GM23338 (cell line): ENCODE measurements at regions not wholly inside any gene's neighbourhood (a gene's known extent, or its start where the extent isn't known, plus 50 kb on each side); places are given as distances from the start of the nearest gene placed in this dataset.

Experiments used
- ATAC-seq: fragments of 200-7000 bp; cut with Tn5 transposase; 3 replicates; pipeline ENCODE4 v1.9.1; 2020
- DNase-seq: peaks from one replicate; pipeline ENCODE4 v3.0.0-alpha.2; 2015; ENCODE audit warnings: low spot score
- H2AFZ ChIP-seq: fragments of 200-600 bp; sonication (generic); 2 replicates; pipeline ENCODE4 v1.8.0; 2016; ENCODE audit warnings: antibody characterized with exemption, mild to moderate bottlenecking, moderate library complexity
- H3F3A ChIP-seq: fragments of 200-600 bp; sonication (generic); replicated peaks from 2 replicates; pipeline ENCODE4 v1.8.0; 2017; ENCODE audit warnings: antibody characterized with exemption, mixed run types, low read depth
- H3K27ac ChIP-seq: fragments of 200-600 bp; sonication (generic); 2 replicates; pipeline ENCODE4 v1.6.1; 2016; ENCODE audit warnings: low read depth
- H3K27me3 ChIP-seq: fragments of 200-600 bp; sonication (generic); 2 replicates; pipeline ENCODE4 v1.8.0; 2016; ENCODE audit warnings: mild to moderate bottlenecking, mixed run types, moderate library complexity; ENCODE audit not compliant: insufficient read depth
- H3K36me3 ChIP-seq: fragments of 200-600 bp; sonication (generic); 2 replicates; pipeline ENCODE4 v1.8.0; 2016; ENCODE audit warnings: mild to moderate bottlenecking; ENCODE audit not compliant: insufficient read depth
- H3K4me1 ChIP-seq: fragments of 200-600 bp; sonication (generic); 2 replicates; pipeline ENCODE4 v1.8.0; 2016; ENCODE audit warnings: mild to moderate bottlenecking, moderate library complexity; ENCODE audit not compliant: insufficient read depth
- H3K4me2 ChIP-seq: fragments of 200-600 bp; sonication (generic); 2 replicates; pipeline ENCODE4 v1.7.1; 2017; ENCODE audit warnings: mixed run types
- H3K4me3 ChIP-seq: fragments of 200-600 bp; sonication (generic); 2 replicates; pipeline ENCODE4 v1.6.1; 2016; ENCODE audit warnings: mixed run types
- H3K79me2 ChIP-seq: fragments of 200-600 bp; sonication (generic); replicated peaks from 2 replicates; pipeline ENCODE4 v1.8.0; 2017; ENCODE audit warnings: mild to moderate bottlenecking; ENCODE audit not compliant: insufficient read depth
- H3K9me2 ChIP-seq: fragments of 200-600 bp; sonication (generic); 2 replicates; pipeline ENCODE4 v1.8.0; 2017; ENCODE audit not compliant: insufficient read depth
- H4K20me1 ChIP-seq: fragments of 200-600 bp; sonication (generic); replicated peaks from 2 replicates; pipeline ENCODE4 v1.8.0; 2017; ENCODE audit warnings: mild to moderate bottlenecking; ENCODE audit not compliant: insufficient read depth
- H3K27ac Mint-ChIP-seq: 2 replicates; pipeline ENCODE4 v1.8.0; 2020; ENCODE audit warnings: inconsistent platforms, mild to moderate bottlenecking, moderate library complexity, mixed read lengths
- H3K27me3 Mint-ChIP-seq: 3 replicates; pipeline ENCODE4 v1.8.0; 2022; ENCODE audit warnings: low read depth, mild to moderate bottlenecking, moderate library complexity, mixed read lengths, inconsistent platforms; ENCODE audit not compliant: insufficient read depth, poor library complexity
- H3K36me3 Mint-ChIP-seq: 3 replicates; pipeline ENCODE4 v1.8.0; 2021; ENCODE audit warnings: low read depth, mild to moderate bottlenecking, inconsistent platforms, moderate library complexity, mixed read lengths
- H3K4me1 Mint-ChIP-seq: 3 replicates; pipeline ENCODE4 v1.8.0; 2020; ENCODE audit warnings: mild to moderate bottlenecking, inconsistent platforms, mixed read lengths
- H3K4me3 Mint-ChIP-seq: 3 replicates; pipeline ENCODE4 v1.8.0; 2021; ENCODE audit warnings: moderate library complexity, mild to moderate bottlenecking, inconsistent platforms, mixed read lengths
- H3K9me3 Mint-ChIP-seq: 3 replicates; pipeline ENCODE4 v1.8.0; 2020; ENCODE audit warnings: moderate library complexity, mild to moderate bottlenecking, inconsistent platforms, mixed read lengths
- CREB1 ChIP-seq: fragments of 250-450 bp; sonication (Bioruptor Pico); IDR thresholded peaks from 2 replicates; pipeline ENCODE4 v1.5.0; 2020; ENCODE audit warnings: low read depth, mild to moderate bottlenecking, moderate library complexity
- EZH2 ChIP-seq: fragments of 200-600 bp; sonication (generic); IDR thresholded peaks from one replicate; pipeline ENCODE4 v1.8.0; 2017; ENCODE audit warnings: antibody characterized with exemption, mild to moderate bottlenecking, low read depth; ENCODE audit not compliant: unreplicated experiment
- NANOG ChIP-seq: IDR thresholded peaks from 2 replicates; pipeline ENCODE4 v1.6.1; 2016; ENCODE audit warnings: antibody characterized with exemption, borderline replicate concordance
- STAT1 ChIP-seq: IDR thresholded peaks from one replicate; pipeline ENCODE4 v1.6.1; 2016; ENCODE audit warnings: antibody characterized with exemption; ENCODE audit not compliant: unreplicated experiment
- ZNF114 ChIP-seq: fragments of 250-450 bp; sonication (Bioruptor Pico); IDR thresholded peaks from 2 replicates; pipeline ENCODE4 v1.5.0; 2020; ENCODE audit warnings: mild to moderate bottlenecking, moderate library complexity
- ZNF331 ChIP-seq: fragments of 250-450 bp; sonication (Bioruptor Pico); IDR thresholded peaks from 2 replicates; pipeline ENCODE4 v1.5.0; 2020; ENCODE audit warnings: low read depth, mild to moderate bottlenecking, moderate library complexity
- TF ChIP-seq, protein P1 (sequence below): IDR thresholded peaks from 2 replicates; pipeline ENCODE4 v1.6.1; 2016; ENCODE audit warnings: antibody characterized with exemption
- TF ChIP-seq, protein P2 (sequence below), 2 experiments: fragments of 200-600 bp in 1 of 2; sonication (generic) in 1 of 2; conservative IDR thresholded peaks; 2 replicates each; pipeline versions ENCODE4 v1.5.1 to v1.6.1; 2016 to 2017; ENCODE audit warnings: antibody characterized with exemption in 2 of 2, low read depth in 2 of 2, mild to moderate bottlenecking in 2 of 2, moderate library complexity in 1 of 2

DNA sequence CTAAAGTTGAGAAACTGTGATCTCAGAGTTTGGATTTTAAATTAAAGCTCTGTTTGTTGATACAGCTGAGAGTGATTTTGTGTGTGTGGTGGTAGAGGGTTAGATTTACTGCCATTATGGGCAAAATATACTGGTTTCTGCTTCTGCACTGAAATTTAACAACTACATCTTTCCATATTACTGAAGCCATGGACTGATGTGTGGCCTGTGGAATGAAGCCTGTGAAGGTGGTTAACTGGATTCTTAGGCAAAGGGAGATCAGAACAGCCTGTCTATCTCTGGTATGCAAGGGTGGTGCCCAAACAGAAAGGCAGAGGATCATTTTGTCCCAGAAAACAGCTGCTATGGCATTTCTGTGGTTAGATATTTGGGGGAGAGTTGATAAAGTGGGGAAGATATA lies 297.3 kb upstream of the THBS1 start:
- no peaks in the 10 kb centered on the region for H3K36me3 Mint-ChIP-seq
- H3K9me3 Mint-ChIP-seq: 0 out of 3 replicates have a peak, but pooled peaks cover 2% of the 10 kb centered on the region
- no peak for TF ChIP-seq ZNF114 (CRISPR knock-in tag)
- no peak for TF ChIP-seq EZH2
- TF ChIP-seq, protein P1, sequence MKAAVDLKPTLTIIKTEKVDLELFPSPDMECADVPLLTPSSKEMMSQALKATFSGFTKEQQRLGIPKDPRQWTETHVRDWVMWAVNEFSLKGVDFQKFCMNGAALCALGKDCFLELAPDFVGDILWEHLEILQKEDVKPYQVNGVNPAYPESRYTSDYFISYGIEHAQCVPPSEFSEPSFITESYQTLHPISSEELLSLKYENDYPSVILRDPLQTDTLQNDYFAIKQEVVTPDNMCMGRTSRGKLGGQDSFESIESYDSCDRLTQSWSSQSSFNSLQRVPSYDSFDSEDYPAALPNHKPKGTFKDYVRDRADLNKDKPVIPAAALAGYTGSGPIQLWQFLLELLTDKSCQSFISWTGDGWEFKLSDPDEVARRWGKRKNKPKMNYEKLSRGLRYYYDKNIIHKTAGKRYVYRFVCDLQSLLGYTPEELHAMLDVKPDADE: no peak
- no peak for TF ChIP-seq NANOG
- no peak for TF ChIP-seq STAT1
- TF ChIP-seq, protein P2, sequence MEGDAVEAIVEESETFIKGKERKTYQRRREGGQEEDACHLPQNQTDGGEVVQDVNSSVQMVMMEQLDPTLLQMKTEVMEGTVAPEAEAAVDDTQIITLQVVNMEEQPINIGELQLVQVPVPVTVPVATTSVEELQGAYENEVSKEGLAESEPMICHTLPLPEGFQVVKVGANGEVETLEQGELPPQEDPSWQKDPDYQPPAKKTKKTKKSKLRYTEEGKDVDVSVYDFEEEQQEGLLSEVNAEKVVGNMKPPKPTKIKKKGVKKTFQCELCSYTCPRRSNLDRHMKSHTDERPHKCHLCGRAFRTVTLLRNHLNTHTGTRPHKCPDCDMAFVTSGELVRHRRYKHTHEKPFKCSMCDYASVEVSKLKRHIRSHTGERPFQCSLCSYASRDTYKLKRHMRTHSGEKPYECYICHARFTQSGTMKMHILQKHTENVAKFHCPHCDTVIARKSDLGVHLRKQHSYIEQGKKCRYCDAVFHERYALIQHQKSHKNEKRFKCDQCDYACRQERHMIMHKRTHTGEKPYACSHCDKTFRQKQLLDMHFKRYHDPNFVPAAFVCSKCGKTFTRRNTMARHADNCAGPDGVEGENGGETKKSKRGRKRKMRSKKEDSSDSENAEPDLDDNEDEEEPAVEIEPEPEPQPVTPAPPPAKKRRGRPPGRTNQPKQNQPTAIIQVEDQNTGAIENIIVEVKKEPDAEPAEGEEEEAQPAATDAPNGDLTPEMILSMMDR (conservative IDR thresholded peaks at IDR 0.05; ENCODE audit: low read depth in 2 of 2): no peak
- no peak for TF ChIP-seq CREB1 (CRISPR knock-in tag)
- no peak for TF ChIP-seq ZNF331 (CRISPR knock-in tag)
- no peak overlapping the region for H3K27ac Mint-ChIP-seq
- ATAC-seq: no peak
- no peak overlapping the region for H3K4me3 Mint-ChIP-seq
- H3K27me3 Mint-ChIP-seq: no peaks in the 10 kb centered on the region
- Histone ChIP-seq H3K36me3 (no peaks in the 10 kb centered on the region), H4K20me1 (no peaks in the 10 kb centered on the region), H2AFZ (no peak overlapping the region), H3K9me2 (peaks cover 6% of the 10 kb centered on the region; the same call in 1 of the 2 replicates), H3K4me1 (no peaks in the 10 kb centered on the region), H3K27ac (no peak overlapping the region), H3K4me3 (no peak overlapping the region), H3K4me2 (no peak overlapping the region), H3K27me3 (no peaks in the 10 kb centered on the region), H3K79me2 (no peaks in the 10 kb centered on the region), H3F3A (no peaks in the 10 kb centered on the region)
- no peak for DNase-seq
- no peaks in the 10 kb centered on the region for H3K4me1 Mint-ChIP-seq

DNA sequence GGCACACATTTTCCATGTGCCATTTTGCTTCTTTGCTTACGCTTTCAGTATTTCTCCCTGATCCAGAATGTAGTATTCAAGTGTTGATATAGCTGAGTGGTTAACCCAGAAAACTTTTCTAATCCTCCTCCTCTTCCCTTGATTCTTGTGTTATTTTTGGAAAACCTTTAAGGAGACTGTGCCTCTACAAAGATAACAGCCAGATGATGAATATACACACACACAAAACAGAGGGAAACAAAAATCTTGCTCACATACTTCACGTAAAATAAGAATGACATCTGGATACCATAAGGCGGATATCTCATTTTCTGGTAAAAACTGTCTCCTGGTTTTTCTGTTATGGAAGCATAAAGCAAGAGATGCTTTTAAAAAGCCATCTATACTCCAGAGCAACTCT lies 295.8 kb upstream of the THBS1 start:
- no peaks in the 10 kb centered on the region for H4K20me1 ChIP-seq
- H3K27ac Mint-ChIP-seq: no peak overlapping the region
- TF ChIP-seq ZNF114 (CRISPR knock-in tag) (no peak), NANOG (no peak), ZNF331 (CRISPR knock-in tag) (no peak), STAT1 (no peak)
- TF ChIP-seq, protein P1: no peak

More for the DNA sequence above, 295.8 kb upstream of the THBS1 start:
- no peaks in the 10 kb centered on the region for H3K4me1 Mint-ChIP-seq
- DNase-seq: no peak
- 0 out of 3 replicates have a peak, but pooled peaks cover 2% of the 10 kb centered on the region for H3K9me3 Mint-ChIP-seq
- H3K4me3 Mint-ChIP-seq: no peak overlapping the region
- H3K4me1 ChIP-seq: no peaks in the 10 kb centered on the region
- H3K27ac ChIP-seq: no peak overlapping the region
- no peaks in the 10 kb centered on the region for H3K36me3 Mint-ChIP-seq
- no peaks in the 10 kb centered on the region for H3K36me3 ChIP-seq
- H3K4me2 ChIP-seq: no peak overlapping the region
- no peaks in the 10 kb centered on the region for H3K27me3 ChIP-seq
- peaks cover 6% of the 10 kb centered on the region; the same call in 1 of the 2 replicates for H3K9me2 ChIP-seq
- no peaks in the 10 kb centered on the region for H3K79me2 ChIP-seq
- H3K27me3 Mint-ChIP-seq: no peaks in the 10 kb centered on the region
- H2AFZ ChIP-seq: no peak overlapping the region
- no peaks in the 10 kb centered on the region for H3F3A ChIP-seq
- ATAC-seq: no peak
- H3K4me3 ChIP-seq: no peak overlapping the region
